NT2/D1 (cell line): ENCODE measurements at regions not wholly inside any gene's neighbourhood (a gene's known extent, or its start where the extent isn't known, plus 50 kb on each side); places are given as distances from the start of the nearest gene placed in this dataset.
"Not testable (repeated sequence)": the region's sequence is repeated elsewhere in the genome, so short reads cannot be mapped to it uniquely, and the experiment has no call there.

Source experiments
- DNase-seq: peaks from one replicate; pipeline ENCODE4 v3.0.0-alpha.2; 2011; ENCODE audit warnings: low read depth, low spot score
- H3K27me3 ChIP-seq: 2 replicates; pipeline ENCODE4 v1.6.0; 2011; ENCODE audit warnings: mild to moderate bottlenecking; ENCODE audit not compliant: insufficient read length, insufficient read depth
- H3K36me3 ChIP-seq: 2 replicates; pipeline ENCODE4 v1.6.1; 2011; ENCODE audit warnings: mild to moderate bottlenecking, low read length, mixed read lengths; ENCODE audit not compliant: insufficient read depth, insufficient read length
- H3K4me1 ChIP-seq: 2 replicates; pipeline ENCODE4 v1.5.1; 2011; ENCODE audit not compliant: insufficient read depth, insufficient read length
- H3K4me3 ChIP-seq: 2 replicates; pipeline ENCODE4 v1.5.1; 2011; ENCODE audit warnings: low read depth; ENCODE audit not compliant: insufficient read length
- H3K9ac ChIP-seq: 2 replicates; pipeline ENCODE4 v1.6.0; 2011; ENCODE audit warnings: low read depth; ENCODE audit not compliant: insufficient read length
- H3K9me3 ChIP-seq: 2 replicates; pipeline ENCODE4 v1.5.1; 2011; ENCODE audit warnings: mild to moderate bottlenecking, low read length; ENCODE audit not compliant: insufficient read depth
- SUZ12 ChIP-seq: IDR thresholded peaks from 2 replicates; pipeline ENCODE4 v1.6.1; 2011; ENCODE audit not compliant: insufficient read length, insufficient read depth; ENCODE audit errors: extremely low read depth
- YY1 ChIP-seq: IDR thresholded peaks from 2 replicates; pipeline ENCODE4 v1.6.1; 2011; ENCODE audit not compliant: insufficient read length, insufficient read depth
- ZNF274 ChIP-seq: IDR thresholded peaks from 2 replicates; pipeline ENCODE4 v1.6.1; 2011; ENCODE audit warnings: mild to moderate bottlenecking, low read depth, low read length

DNA sequence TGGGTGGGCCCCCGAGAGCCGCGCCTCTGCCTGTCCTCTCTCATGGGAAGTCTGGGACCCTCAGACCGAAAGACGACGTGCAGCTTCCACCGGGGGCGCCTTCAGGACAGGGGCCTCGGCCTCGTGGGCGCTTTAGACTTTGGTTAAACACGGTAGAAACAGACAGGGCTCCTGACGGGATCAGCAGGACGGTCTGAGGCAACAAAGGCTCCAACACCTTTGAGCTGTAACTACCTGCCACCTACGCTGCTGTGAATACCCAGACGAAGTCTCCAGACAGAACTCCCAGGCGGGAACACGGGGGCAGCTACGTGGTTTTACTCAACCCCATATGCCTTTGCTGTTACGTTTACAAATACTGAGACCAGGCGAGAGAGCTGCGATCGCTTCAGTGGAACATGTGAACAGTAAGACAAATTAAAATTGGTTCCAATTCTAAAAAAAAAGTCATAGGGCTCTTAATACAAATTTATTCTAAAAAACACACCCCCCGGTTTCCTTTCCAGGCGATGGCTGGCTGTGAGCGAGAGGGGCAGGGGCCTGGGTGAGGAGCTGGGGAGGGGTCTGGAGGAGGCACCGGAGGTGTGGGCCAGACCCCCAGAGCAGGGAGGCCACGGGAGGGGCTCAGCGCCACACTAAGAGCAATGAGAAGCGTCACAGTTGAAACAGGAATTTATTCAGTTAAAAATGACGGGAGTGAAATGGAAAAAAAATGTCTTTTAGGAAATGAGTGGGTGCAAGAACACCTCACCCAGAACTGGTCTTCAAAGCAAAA lies 453.2 kb downstream of the QKI start:
- peaks cover 4% of the 10 kb centered on the region for H3K4me1 ChIP-seq
- no peak for DNase-seq
- no peak overlapping the region for H3K4me3 ChIP-seq
- H3K9me3 ChIP-seq = no peaks in the 10 kb centered on the region
- no peaks in the 10 kb centered on the region for H3K36me3 ChIP-seq
- H3K27me3 ChIP-seq = no peaks in the 10 kb centered on the region
- no peak overlapping the region for H3K9ac ChIP-seq
- TF ChIP-seq SUZ12 = no peak
- no peak for TF ChIP-seq YY1
- no peak for TF ChIP-seq ZNF274

DNA sequence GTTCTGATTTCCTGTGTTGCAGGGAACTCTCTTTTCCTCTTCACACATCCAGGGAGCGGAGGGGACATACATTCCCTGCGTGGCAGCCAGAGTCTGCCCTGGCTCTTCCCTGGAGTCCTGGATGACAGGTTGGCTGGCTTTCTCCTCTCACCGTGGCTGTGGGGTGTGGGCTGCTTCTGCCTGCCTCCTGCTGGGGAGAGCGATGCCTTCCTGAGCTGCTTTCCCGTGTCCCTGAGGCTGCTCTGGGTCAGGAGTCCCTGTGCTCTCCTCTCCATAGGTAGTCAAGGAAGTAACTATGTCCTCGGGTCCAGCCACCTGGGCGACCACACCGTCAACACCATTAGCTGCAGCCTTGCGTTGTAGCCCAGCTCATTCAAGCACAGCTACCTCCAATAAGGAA lies 451.7 kb downstream of the QKI start:
- no peaks in the 10 kb centered on the region for H3K36me3 ChIP-seq
- no peak for DNase-seq
- no peak overlapping the region for H3K9ac ChIP-seq
- H3K4me1 ChIP-seq = peaks cover 4% of the 10 kb centered on the region
- TF ChIP-seq ZNF274 = no peak
- H3K27me3 ChIP-seq = no peaks in the 10 kb centered on the region
- no peaks in the 10 kb centered on the region for H3K9me3 ChIP-seq
- H3K4me3 ChIP-seq = no peak overlapping the region

DNA sequence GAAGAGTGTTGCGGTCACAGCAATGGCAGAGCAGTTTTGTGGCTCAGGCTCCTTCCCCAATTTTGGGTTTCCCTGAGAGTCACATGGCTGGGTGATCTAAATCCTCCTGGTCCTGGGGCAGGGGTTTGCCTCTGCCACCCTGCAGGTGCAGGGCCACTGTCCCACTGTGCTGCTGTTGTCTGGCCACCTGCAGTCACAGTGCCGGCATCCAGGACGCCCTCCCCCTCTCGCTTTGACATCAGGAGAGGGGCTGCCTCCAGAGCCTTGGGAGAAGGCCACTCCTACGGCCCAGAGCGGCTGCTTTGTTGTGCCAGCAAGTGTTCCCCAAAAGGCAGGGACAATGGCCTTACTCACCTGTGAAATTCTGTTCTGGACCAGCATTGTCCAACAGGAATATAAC lies 449.0 kb downstream of the QKI start:
- Histone ChIP-seq H3K4me1 (peaks cover 4% of the 10 kb centered on the region), H3K27me3 (no peaks in the 10 kb centered on the region), H3K9ac (no peak overlapping the region), H3K9me3 (no peaks in the 10 kb centered on the region), H3K4me3 (no peak overlapping the region), H3K36me3 (no peaks in the 10 kb centered on the region)
- no peak for DNase-seq
- TF ChIP-seq SUZ12 (no peak), ZNF274 (no peak), YY1 (no peak)

DNA sequence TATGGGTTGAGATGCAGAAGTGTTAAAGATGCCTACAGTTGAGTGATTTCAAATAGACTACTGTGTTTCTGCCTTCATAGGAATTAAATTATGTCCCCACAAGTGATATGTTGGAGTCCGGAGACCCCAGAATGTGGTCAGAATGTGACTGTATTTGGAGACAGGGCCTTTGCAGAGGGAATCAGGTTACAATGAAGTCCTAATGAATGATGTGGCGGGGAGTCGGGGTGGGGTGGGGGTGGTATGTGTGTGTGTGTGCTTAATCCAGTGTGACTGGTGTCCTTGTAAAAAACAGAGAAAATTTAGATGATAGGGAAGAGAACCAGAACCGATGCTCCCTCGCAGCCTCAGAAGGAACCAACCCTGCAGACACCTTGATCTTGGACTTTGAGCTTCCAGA lies 448.2 kb downstream of the QKI start:
- H3K9ac ChIP-seq = no peak overlapping the region
- no peaks in the 10 kb centered on the region for H3K27me3 ChIP-seq
- no peak for TF ChIP-seq SUZ12

DNA sequence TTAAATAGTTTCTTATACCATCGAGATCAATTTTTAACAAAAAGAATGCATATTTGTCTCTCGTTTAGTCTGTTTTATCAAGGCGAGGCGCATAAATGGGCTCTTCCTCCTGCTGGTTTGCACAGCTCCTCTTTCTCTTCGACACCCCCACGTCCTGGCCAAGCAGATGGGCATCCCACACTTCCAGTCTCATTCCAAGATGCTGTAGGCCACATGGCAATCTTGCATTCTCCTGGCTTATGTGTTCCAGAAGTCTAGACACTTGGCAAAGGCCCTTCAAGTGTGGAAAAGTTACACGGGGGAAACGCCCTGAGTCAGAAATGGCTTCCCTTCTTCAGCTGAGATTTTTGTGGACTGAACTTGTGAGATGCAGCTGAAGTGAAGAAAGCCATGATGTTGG lies 447.1 kb downstream of the QKI start:
- Histone ChIP-seq H3K36me3 (no peaks in the 10 kb centered on the region), H3K4me1 (peaks cover 4% of the 10 kb centered on the region), H3K4me3 (no peak overlapping the region), H3K9me3 (no peaks in the 10 kb centered on the region), H3K27me3 (no peaks in the 10 kb centered on the region), H3K9ac (no peak overlapping the region)
- no peak for DNase-seq
- TF ChIP-seq SUZ12 = no peak

More for the DNA sequence above, 448.2 kb downstream of the QKI start:
- no peak for DNase-seq
- Histone ChIP-seq H3K9me3 (no peaks in the 10 kb centered on the region), H3K36me3 (no peaks in the 10 kb centered on the region), H3K4me3 (no peak overlapping the region), H3K4me1 (peaks cover 4% of the 10 kb centered on the region)

DNA sequence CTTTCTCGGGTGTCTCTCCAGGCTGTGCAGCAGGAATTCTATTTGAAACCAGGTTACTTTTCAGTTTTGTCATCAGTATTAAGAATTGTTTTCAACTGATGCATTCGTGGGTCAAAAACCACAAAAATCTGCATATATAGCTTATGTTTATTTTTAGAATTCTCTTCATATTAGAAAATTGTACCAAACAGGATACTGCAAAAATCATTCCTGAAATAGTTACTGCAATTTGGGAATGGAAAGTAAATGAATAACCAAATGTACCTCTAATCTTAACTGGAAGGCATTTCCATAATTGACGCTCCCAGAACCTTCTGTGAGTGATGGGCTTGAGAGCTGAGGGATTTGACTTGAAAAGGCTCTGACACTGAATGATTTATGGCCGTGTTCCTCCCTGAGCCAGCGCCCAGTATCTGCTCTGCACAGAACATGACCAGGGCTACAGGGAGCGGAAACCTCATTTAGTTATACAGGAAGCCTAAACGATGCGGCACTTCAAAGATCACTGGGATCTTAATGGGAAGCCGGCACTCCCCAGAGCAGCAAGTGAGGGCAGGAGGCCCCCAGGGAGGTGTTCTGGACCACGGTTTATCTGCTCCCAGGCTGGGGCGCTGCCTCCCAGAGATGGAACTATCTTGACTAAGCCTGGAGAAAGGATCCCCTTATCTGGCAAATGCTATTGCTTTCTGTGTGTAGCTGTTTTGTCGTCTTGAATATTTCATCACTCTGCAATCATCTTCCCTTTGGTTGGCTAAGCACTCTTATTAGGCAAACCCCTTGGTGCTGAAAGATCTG lies 446.0 kb downstream of the QKI start:
- no peak overlapping the region for H3K4me3 ChIP-seq
- no peaks in the 10 kb centered on the region for H3K4me1 ChIP-seq
- H3K27me3 ChIP-seq = no peaks in the 10 kb centered on the region
- no peaks in the 10 kb centered on the region for H3K36me3 ChIP-seq
- no peak for TF ChIP-seq SUZ12
- TF ChIP-seq ZNF274 = no peak
- no peak for TF ChIP-seq YY1
- DNase-seq = no peak
- H3K9ac ChIP-seq = no peak overlapping the region
- no peaks in the 10 kb centered on the region for H3K9me3 ChIP-seq

DNA sequence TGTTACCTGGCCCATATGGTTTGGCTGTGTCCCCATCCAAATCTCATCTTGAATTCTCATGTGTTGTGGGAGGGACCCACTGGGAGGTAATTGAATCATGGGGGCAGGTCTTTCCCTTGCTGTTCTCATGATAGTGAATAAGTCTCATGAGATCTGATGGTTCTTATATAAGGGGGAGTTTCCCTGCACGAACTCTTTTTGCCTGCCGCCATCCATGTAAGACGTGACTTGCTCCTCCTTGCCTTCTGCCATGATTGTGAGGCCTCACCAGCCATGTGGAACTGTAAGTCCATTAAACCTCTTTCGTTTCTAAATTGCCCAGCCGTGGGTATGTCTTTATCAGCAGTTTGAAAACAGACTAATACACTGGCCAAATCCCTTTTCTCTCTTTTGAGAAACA lies 444.4 kb downstream of the QKI start:
- H3K27me3 ChIP-seq, DNase-seq, H3K4me3 ChIP-seq, H3K9me3 ChIP-seq, H3K9ac ChIP-seq, H3K4me1 ChIP-seq, H3K36me3 ChIP-seq: not testable (repeated sequence)
